ENCODE measurements at regions not wholly inside any gene's neighbourhood (a gene's known extent, or its start where the extent isn't known, plus 50 kb on each side); places are given as distances from the start of the nearest gene placed in this dataset.

GRCh38 chr3:127478922-127479321 lies 111.6 kb downstream of the TPRA1 start:
- DNase-seq (ENCODE audit: low read depth) = no peak
- TF ChIP-seq CTCF (conservative IDR thresholded peaks at IDR 0.05; ENCODE audit: low read depth, low read length) = no peak
- no peak overlapping the region for H3K4me3 ChIP-seq (ENCODE audit: low read depth, low read length)

GRCh38 chr3:127477396-127477795 lies 113.1 kb downstream of the TPRA1 start:
- TF ChIP-seq CTCF (conservative IDR thresholded peaks at IDR 0.05; ENCODE audit: low read depth, low read length) = no peak
- no peak for DNase-seq (ENCODE audit: low read depth)
- H3K4me3 ChIP-seq (ENCODE audit: low read depth, low read length) = no peak overlapping the region

- no peak for TF ChIP-seq CTCF (conservative IDR thresholded peaks at IDR 0.05; ENCODE audit: low read depth, low read length)
- no peak overlapping the region for H3K4me3 ChIP-seq (ENCODE audit: low read depth, low read length)
- DNase-seq (ENCODE audit: low read depth) = no peak
Observed at GRCh38 chr3:127476936-127477335, 113.6 kb downstream of the TPRA1 start.

- TF ChIP-seq CTCF (conservative IDR thresholded peaks at IDR 0.05; ENCODE audit: low read depth, low read length) = no peak
- H3K4me3 ChIP-seq (ENCODE audit: low read depth, low read length) = no peak overlapping the region
- no peak for DNase-seq (ENCODE audit: low read depth)
Observed at GRCh38 chr3:127475975-127476705, 114.4 kb downstream of the TPRA1 start.

DNA sequence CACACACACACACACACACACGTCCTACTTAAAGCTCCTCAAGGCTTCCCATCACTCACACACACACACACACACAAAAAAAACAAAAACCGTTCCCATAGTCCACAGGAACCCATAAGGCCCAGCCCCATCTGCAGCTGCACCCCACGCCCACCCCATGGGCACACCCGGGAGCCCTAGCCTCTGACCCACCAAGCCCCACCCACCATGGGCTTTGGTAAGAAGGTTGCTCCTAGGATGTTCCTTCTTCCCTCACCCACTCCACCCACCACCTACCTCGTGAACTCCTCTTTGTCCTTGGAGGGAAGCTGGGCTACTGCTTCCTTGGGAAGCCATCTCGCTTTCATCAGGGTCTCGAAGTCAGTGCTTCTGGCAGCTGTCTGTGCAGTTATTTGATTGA lies 115.1 kb downstream of the TPRA1 start:
- no peak for TF ChIP-seq CTCF (conservative IDR thresholded peaks at IDR 0.05; ENCODE audit: low read depth, low read length)
- no peak for DNase-seq (ENCODE audit: low read depth)
- H3K4me3 ChIP-seq (ENCODE audit: low read depth, low read length) = no peak overlapping the region

DNA sequence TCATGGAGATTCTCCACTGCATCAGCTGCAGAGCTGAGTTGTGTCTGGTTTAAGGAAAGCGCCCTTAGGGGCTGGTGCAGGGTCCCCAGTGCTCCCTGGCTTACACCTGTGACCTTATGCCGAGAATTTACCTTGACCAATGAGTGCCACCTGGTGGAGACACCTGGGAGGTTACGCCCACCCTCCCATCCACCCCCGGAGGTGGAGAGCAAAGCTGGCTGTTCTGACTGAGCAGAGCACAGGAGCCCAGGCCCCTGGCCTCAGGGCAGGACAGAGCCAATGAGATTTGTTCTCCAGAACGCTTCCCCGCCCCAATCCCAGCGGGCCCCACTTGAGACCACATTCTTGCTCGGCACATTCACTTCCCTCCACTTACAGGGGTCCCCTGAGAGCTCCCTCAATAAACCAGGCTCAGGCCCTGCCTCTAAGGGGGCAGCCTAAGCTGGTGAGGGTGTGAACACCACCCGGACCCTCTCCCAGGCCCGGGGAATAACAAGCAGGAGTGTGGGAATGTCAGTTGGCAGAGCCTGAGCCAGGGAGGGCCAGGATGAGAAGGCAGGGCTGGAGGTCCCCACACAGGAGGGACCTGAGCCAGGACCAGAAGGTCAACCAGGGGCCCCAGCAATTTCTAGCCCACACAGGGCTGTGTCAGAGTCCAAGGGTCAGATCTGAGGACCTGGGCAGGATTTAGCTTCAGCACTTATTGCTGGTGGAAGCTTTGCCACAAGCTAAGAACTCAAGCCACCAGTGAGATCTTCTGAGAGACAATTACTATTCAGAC lies 117.1 kb downstream of the TPRA1 start:
- DNase-seq (ENCODE audit: low read depth) = no peak
- peak; percentile 52 for TF ChIP-seq CTCF (conservative IDR thresholded peaks at IDR 0.05; ENCODE audit: low read depth, low read length)
- no peak overlapping the region for H3K4me3 ChIP-seq (ENCODE audit: low read depth, low read length)
